IMR-90 (cell line): ENCODE measurements at regions not wholly inside any gene's neighbourhood (a gene's known extent, or its start where the extent isn't known, plus 50 kb on each side); places are given as distances from the start of the nearest gene placed in this dataset.

Source experiments
- ATAC-seq: fragments of 200-7000 bp; cut with Tn5 transposase; 2 replicates; pipeline ENCODE4 v1.9.1; 2020; ENCODE audit warnings: low read depth, mild to moderate bottlenecking, moderate library complexity
- BruUV-seq: library from RNA; stranded (reverse); fragments of 400-500 nt; replicated peaks from 2 replicates; lab custom pipeline; 2021; lab: Mats Ljungman, UMichigan
- CTCF ChIA-PET: fragments of 300-600 bp; formaldehyde crosslinking; extraction: SDS; loops from one replicate; lab custom pipeline; 2021; ENCODE audit warnings: antibody characterized with exemption; lab: Yijun Ruan, JAX
- POLR2A ChIA-PET: fragments of 300-600 bp; sonication (Branson Sonifier 250); formaldehyde crosslinking; loops from one replicate; lab custom pipeline; 2022; ENCODE audit warnings: antibody characterized with exemption; ENCODE audit not compliant: unreplicated experiment; lab: Charles Lee
- DNase-seq: peaks from one replicate; pipeline ENCODE4 v3.0.0; 2013
- H2AFZ ChIP-seq: replicated peaks from 2 replicates; pipeline ENCODE3; 2013; ENCODE audit warnings: low read length, mild to moderate bottlenecking; ENCODE audit not compliant: poor library complexity
- H2AK5ac ChIP-seq: 2 replicates; pipeline ENCODE4 v1.6.1; 2013; ENCODE audit warnings: low read depth, low read length, inconsistent platforms
- H2AK9ac ChIP-seq: replicated peaks from 2 replicates; pipeline ENCODE3; 2013; ENCODE audit warnings: mild to moderate bottlenecking, low read depth, low read length, moderate library complexity; ENCODE audit not compliant: poor library complexity
- H2BK120ac ChIP-seq: 2 replicates; pipeline ENCODE4 v1.6.1; 2013; ENCODE audit warnings: low read depth, low read length, inconsistent platforms
- H2BK15ac ChIP-seq: 3 replicates; pipeline ENCODE4 v1.6.1; 2013; ENCODE audit warnings: low read depth, low read length, inconsistent platforms
- H2BK20ac ChIP-seq: 2 replicates; pipeline ENCODE4 v1.6.1; 2013; ENCODE audit warnings: low read depth, mild to moderate bottlenecking, inconsistent platforms, low read length, moderate library complexity
- H2BK5ac ChIP-seq: 2 replicates; pipeline ENCODE4 v1.6.1; 2013; ENCODE audit warnings: mild to moderate bottlenecking, low read depth, low read length, inconsistent platforms; ENCODE audit not compliant: poor library complexity, severe bottlenecking
- H3K14ac ChIP-seq: replicated peaks from 2 replicates; pipeline ENCODE4 v1.6.1; 2013; ENCODE audit warnings: low read depth, low read length, inconsistent platforms
- H3K18ac ChIP-seq: 2 replicates; pipeline ENCODE4 v1.6.1; 2013; ENCODE audit warnings: low read depth, low read length, control low read depth
- H3K23ac ChIP-seq: 2 replicates; pipeline ENCODE4 v1.6.1; 2013; ENCODE audit warnings: low read depth, low read length, inconsistent platforms
- H3K27ac ChIP-seq: 2 replicates; pipeline ENCODE4 v1.5.1; 2013; ENCODE audit warnings: mild to moderate bottlenecking, control low read depth, low read length; ENCODE audit not compliant: insufficient read depth
- H3K27me3 ChIP-seq: 2 replicates; pipeline ENCODE4 v1.6.1; 2013; ENCODE audit warnings: low read length; ENCODE audit not compliant: control insufficient read depth, insufficient read depth
- H3K36me3 ChIP-seq: 2 replicates; pipeline ENCODE4 v1.6.1; 2013; ENCODE audit warnings: low read length, mixed read lengths; ENCODE audit not compliant: control insufficient read depth, insufficient read depth
- H3K4ac ChIP-seq: 2 replicates; pipeline ENCODE4 v1.6.1; 2013; ENCODE audit warnings: low read depth, low read length, inconsistent platforms
- H3K4me1 ChIP-seq: 2 replicates; pipeline ENCODE4 v1.6.1; 2013; ENCODE audit warnings: low read length, mixed read lengths; ENCODE audit not compliant: control insufficient read depth, insufficient read depth
- H3K4me2 ChIP-seq: 2 replicates; pipeline ENCODE4 v1.6.1; 2013; ENCODE audit warnings: low read depth, mild to moderate bottlenecking, control low read depth, low read length, moderate library complexity
- H3K4me3 ChIP-seq: 2 replicates; pipeline ENCODE4 v1.5.1; 2013; ENCODE audit warnings: low read depth, mild to moderate bottlenecking, control low read depth, low read length, moderate library complexity; ENCODE audit not compliant: insufficient read depth
- H3K56ac ChIP-seq: 2 replicates; pipeline ENCODE4 v1.6.1; 2013; ENCODE audit warnings: low read length, inconsistent platforms; ENCODE audit not compliant: insufficient read depth; ENCODE audit errors: extremely low read depth
- H3K79me1 ChIP-seq, 2 experiments: 2 replicates each; pipeline ENCODE4 v1.6.1; 2013; ENCODE audit warnings: low read length in 2 of 2, inconsistent platforms in 1 of 2, low read depth in 1 of 2
- H3K9ac ChIP-seq: 2 replicates; pipeline ENCODE4 v1.6.1; 2013; ENCODE audit warnings: low read depth, low read length, control low read depth
- H3K9me1 ChIP-seq: 2 replicates; pipeline ENCODE4 v1.6.1; 2013; ENCODE audit warnings: low read length, inconsistent platforms; ENCODE audit not compliant: insufficient read depth
- H3K9me3 ChIP-seq: 2 replicates; pipeline ENCODE4 v1.6.1; 2013; ENCODE audit warnings: low read length; ENCODE audit not compliant: control insufficient read depth, insufficient read depth
- H4K20me1 ChIP-seq: 2 replicates; pipeline ENCODE4 v1.6.1; 2013; ENCODE audit warnings: low read length, inconsistent platforms; ENCODE audit not compliant: insufficient read depth
- H4K5ac ChIP-seq: 2 replicates; pipeline ENCODE4 v1.6.1; 2013; ENCODE audit warnings: mild to moderate bottlenecking, low read depth, low read length, control low read depth
- H4K8ac ChIP-seq, 2 experiments: 2 replicates each; pipeline ENCODE4 v1.6.1; 2013; ENCODE audit warnings: low read depth in 2 of 2, low read length in 2 of 2, control low read depth in 1 of 2, inconsistent platforms in 1 of 2
- H4K91ac ChIP-seq: 2 replicates; pipeline ENCODE4 v1.6.1; 2013; ENCODE audit warnings: low read depth, low read length, inconsistent platforms; ENCODE audit not compliant: insufficient read depth
- BHLHE40 ChIP-seq: fragments of 150-350 bp; IDR thresholded peaks from 2 replicates; pipeline ENCODE4 v1.6.1; 2016; ENCODE audit warnings: mild to moderate bottlenecking, low read depth, low read length
- CEBPB ChIP-seq: IDR thresholded peaks from 2 replicates; pipeline ENCODE4 v1.6.1; 2012; ENCODE audit warnings: low read depth, low read length, improper control_type of control experiment
- CHD1 ChIP-seq: IDR thresholded peaks from 2 replicates; pipeline ENCODE4 v1.6.1; 2012; ENCODE audit warnings: low read depth, low read length, improper control_type of control experiment
- ELK1 ChIP-seq: fragments of 150-350 bp; IDR thresholded peaks from 2 replicates; pipeline ENCODE4 v1.6.1; 2016; ENCODE audit warnings: low read depth, mild to moderate bottlenecking, low read length, moderate library complexity, borderline replicate concordance
- FOS ChIP-seq: fragments of 150-350 bp; IDR thresholded peaks from 2 replicates; pipeline ENCODE4 v1.6.1; 2016; ENCODE audit warnings: low read depth, low read length
- MAFK ChIP-seq: IDR thresholded peaks from 2 replicates; pipeline ENCODE4 v1.6.1; 2012; ENCODE audit warnings: low read depth, low read length, improper control_type of control experiment
- MAZ ChIP-seq: IDR thresholded peaks from 2 replicates; pipeline ENCODE4 v1.6.1; 2012; ENCODE audit warnings: low read depth, mild to moderate bottlenecking, low read length, improper control_type of control experiment, moderate library complexity, borderline replicate concordance
- MXI1 ChIP-seq: IDR thresholded peaks from 2 replicates; pipeline ENCODE4 v1.6.1; 2012; ENCODE audit warnings: low read depth, mild to moderate bottlenecking, low read length, moderate library complexity, borderline replicate concordance
- NFE2L2 ChIP-seq: fragments of 150-350 bp; IDR thresholded peaks from 2 replicates; pipeline ENCODE4 v1.6.1; 2016; ENCODE audit warnings: low read depth, mild to moderate bottlenecking, low read length
- POLR2A ChIP-seq: IDR thresholded peaks from 2 replicates; pipeline ENCODE4 v1.6.1; 2012; ENCODE audit warnings: mild to moderate bottlenecking, low read depth, low read length
- RAD21 ChIP-seq: IDR thresholded peaks from 2 replicates; pipeline ENCODE4 v1.6.1; 2012; ENCODE audit warnings: low read length, improper control_type of control experiment
- RCOR1 ChIP-seq: IDR thresholded peaks from 2 replicates; pipeline ENCODE4 v1.6.1; 2012; ENCODE audit warnings: mild to moderate bottlenecking, low read length, improper control_type of control experiment; ENCODE audit not compliant: insufficient replicate concordance
- RFX5 ChIP-seq: IDR thresholded peaks from 2 replicates; pipeline ENCODE4 v1.8.0; 2012; ENCODE audit warnings: low read depth, mild to moderate bottlenecking, low read length, moderate library complexity
- SMC3 ChIP-seq: fragments of 150-350 bp; IDR thresholded peaks from 2 replicates; pipeline ENCODE4 v1.6.1; 2016; ENCODE audit warnings: low read depth, mild to moderate bottlenecking, antibody characterized with exemption, low read length, moderate library complexity
- whole genome bisulfite sequencing, 2 experiments: methylation state at CpG; one replicate each; pipeline versions ENCODE4 v1.1.5 to v1.1.7; 2013; ENCODE audit warnings: missing lambda C conversion rate in 2 of 2; ENCODE audit not compliant: insufficient read length in 1 of 2; ENCODE audit errors: extremely low coverage in 2 of 2; 5-methylcytosine and 5-hydroxymethylcytosine counted together
- dilution Hi-C: fragments of 300-500 bp; cut with HindIII; formaldehyde crosslinking; loops from one replicate; pipeline ENCODE4 v1.14.3; 2018; ENCODE audit warnings: low sequenced_read_pairs; ENCODE audit not compliant: unreplicated experiment
- in situ Hi-C: fragments of 300-500 bp; cut with MboI; formaldehyde crosslinking; loops from 3 replicates; pipeline ENCODE4 v1.14.3; 2019; ENCODE audit warnings: low sequenced_read_pairs, inconsistent platforms, mixed read lengths
- intact Hi-C: fragments of 100-400 bp; cut with micrococcal nuclease; formaldehyde crosslinking; loops from 2 replicates; pipeline ENCODE4 v1.10.0; 2022
- TF ChIP-seq, protein P1 (sequence below): conservative IDR thresholded peaks from 2 replicates; pipeline ENCODE4 v1.5.1; 2012; ENCODE audit warnings: mild to moderate bottlenecking, low read depth, low read length, improper control_type of control experiment

DNA sequence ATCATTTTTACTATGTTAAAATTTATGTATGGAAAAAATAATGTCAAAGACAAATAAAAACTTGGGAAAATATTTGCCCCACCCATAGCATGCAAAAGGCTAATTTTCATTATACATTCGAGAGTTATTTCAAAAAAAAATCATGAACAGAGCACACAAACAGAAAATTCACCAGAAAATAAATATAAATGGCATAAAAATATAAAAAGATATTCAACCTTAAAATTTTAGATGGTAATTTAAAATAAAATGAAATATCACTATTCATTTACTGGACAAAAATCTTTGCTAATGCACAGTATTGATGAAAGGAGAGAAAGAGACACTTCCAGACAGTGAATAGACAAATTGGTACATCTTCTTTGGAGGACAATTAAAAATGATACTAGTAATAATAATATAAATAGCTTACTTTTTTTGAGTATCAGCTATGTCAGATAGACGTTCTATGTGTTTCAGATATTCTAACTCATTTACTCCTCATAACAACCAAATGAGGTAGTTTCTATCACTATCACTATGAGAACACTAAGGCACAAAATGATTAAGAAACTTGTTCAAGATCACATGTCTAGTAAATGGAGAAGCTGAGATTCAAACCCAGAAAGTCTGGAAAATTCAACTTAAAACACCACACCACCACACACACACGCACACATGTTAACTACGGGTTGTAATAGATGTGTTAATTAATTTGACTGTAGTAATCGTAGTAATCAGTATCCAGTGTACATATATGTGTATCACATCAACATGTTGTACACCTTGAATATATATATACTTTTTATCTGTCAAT, 63.0 kb downstream of the CCDC71L start:
- Histone ChIP-seq H4K91ac (no peak overlapping the region), H4K5ac (no peak overlapping the region), H4K20me1 (no peaks in the 10 kb centered on the region), H3K9me1 (0 out of 2 replicates have a peak, but pooled peaks cover 5% of the 10 kb centered on the region), H2BK120ac (no peak overlapping the region), H3K79me1 (no peaks in the 10 kb centered on the region), H3K4me2 (no peak overlapping the region), H2AFZ (no peak overlapping the region), H4K8ac (peak overlapping the region in 1 of 2 experiments; percentile 57; a peak in 2 of 4 replicates), H3K36me3 (no peaks in the 10 kb centered on the region), H3K27ac (no peak overlapping the region), H3K56ac (no peak overlapping the region), H3K23ac (no peak overlapping the region), H2BK5ac (no peak overlapping the region), H2BK15ac (no peak overlapping the region), H3K18ac (no peak overlapping the region), H3K9me3 (no peaks in the 10 kb centered on the region), H2AK5ac (no peak overlapping the region), H3K4me1 (no peaks in the 10 kb centered on the region), H3K27me3 (no peaks in the 10 kb centered on the region), H3K14ac (0 out of 2 replicates have a peak overlapping the region, but pooled peaks have one; percentile 36), H2BK20ac (no peak overlapping the region), H2AK9ac (no peak overlapping the region), H3K9ac (no peak overlapping the region), H3K4me3 (no peak overlapping the region), H3K4ac (no peak overlapping the region)
- in situ Hi-C loops (no loop called here), dilution Hi-C loops (no loop called here), intact Hi-C loops (no loop called here)
- CTCF ChIA-PET, result interaction anchor here (1.1 to 1.8 kb wide), 2 partner anchors 56 kb away, joined by 4 read pairs; no protein-coding TSS in a partner anchor
- BruUV-seq, result no TSS peak
- no CpG with 5 or more reads among the region's 5 CpGs for WGBS, 2 experiments
- ATAC-seq (no peak), DNase-seq (no peak)
- POLR2A ChIA-PET, result no interaction called here
- TF ChIP-seq NFE2L2 (no peak), CHD1 (no peak), RAD21 (no peak), FOS (no peak), MAZ (no peak), SMC3 (no peak), BHLHE40 (no peak), MXI1 (no peak), RCOR1 (no peak), POLR2A (no peak), MAFK (no peak), RFX5 (no peak), ELK1 (no peak), CEBPB (no peak)
- TF ChIP-seq, protein P1, sequence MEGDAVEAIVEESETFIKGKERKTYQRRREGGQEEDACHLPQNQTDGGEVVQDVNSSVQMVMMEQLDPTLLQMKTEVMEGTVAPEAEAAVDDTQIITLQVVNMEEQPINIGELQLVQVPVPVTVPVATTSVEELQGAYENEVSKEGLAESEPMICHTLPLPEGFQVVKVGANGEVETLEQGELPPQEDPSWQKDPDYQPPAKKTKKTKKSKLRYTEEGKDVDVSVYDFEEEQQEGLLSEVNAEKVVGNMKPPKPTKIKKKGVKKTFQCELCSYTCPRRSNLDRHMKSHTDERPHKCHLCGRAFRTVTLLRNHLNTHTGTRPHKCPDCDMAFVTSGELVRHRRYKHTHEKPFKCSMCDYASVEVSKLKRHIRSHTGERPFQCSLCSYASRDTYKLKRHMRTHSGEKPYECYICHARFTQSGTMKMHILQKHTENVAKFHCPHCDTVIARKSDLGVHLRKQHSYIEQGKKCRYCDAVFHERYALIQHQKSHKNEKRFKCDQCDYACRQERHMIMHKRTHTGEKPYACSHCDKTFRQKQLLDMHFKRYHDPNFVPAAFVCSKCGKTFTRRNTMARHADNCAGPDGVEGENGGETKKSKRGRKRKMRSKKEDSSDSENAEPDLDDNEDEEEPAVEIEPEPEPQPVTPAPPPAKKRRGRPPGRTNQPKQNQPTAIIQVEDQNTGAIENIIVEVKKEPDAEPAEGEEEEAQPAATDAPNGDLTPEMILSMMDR, result no peak
